KG1 (cell line): ENCODE measurements at regions not wholly inside any gene's neighbourhood (a gene's known extent, or its start where the extent isn't known, plus 50 kb on each side); places are given as distances from the start of the nearest gene placed in this dataset.

Source experiments
- DNase-seq: peaks from one replicate; lab custom pipeline; 2025; lab: John Stamatoyannopoulos, UW

GRCh38 chr21:39124681-39125251, 58.5 kb downstream of the PSMG1 start:
- DNase-seq = no peak

GRCh38 chr21:39123375-39123774, 59.9 kb downstream of the PSMG1 start:
- DNase-seq = no peak

GRCh38 chr21:39121600-39122355, 61.5 kb downstream of the PSMG1 start:
- DNase-seq = no peak

GRCh38 chr21:39120876-39121599, 62.2 kb downstream of the PSMG1 start:
- no peak for DNase-seq

DNA sequence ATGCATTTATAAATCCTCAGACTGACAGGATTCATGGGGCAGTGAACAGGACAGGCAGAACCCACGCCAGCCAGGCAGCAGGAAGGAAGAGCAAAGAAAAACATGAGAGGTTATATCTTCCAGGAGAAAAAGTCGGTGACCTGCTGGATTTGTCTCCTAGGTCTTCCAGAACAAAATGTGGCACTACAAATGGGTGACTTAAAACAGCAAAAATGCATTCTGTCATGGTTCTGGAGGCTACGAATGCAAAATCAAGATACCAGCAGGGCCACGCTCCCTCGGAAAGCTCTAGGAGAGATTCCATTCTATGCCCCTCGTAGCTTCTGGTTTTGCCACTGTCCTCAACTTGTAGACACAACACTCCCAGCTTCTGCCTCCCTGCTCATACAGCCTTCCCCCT, 63.4 kb downstream of the PSMG1 start:
- DNase-seq = no peak

GRCh38 chr21:39118604-39119215, 64.5 kb downstream of the PSMG1 start:
- no peak for DNase-seq

GRCh38 chr21:39118061-39118460, 65.2 kb downstream of the PSMG1 start:
- no peak for DNase-seq

GRCh38 chr21:39117440-39117970, 65.7 kb downstream of the PSMG1 start:
- no peak for DNase-seq

GRCh38 chr21:39116761-39117439, 66.4 kb downstream of the PSMG1 start:
- DNase-seq = no peak

GRCh38 chr21:39115576-39116235, 67.5 kb downstream of the PSMG1 start:
- DNase-seq = no peak

- DNase-seq = no peak
These were observed 68.2 kb downstream of the PSMG1 start for GRCh38 chr21:39114871-39115575.

- no peak for DNase-seq
These were observed 71.2 kb downstream of the PSMG1 start for GRCh38 chr21:39111931-39112550.

GRCh38 chr21:39110431-39110830, 72.8 kb downstream of the PSMG1 start:
- DNase-seq = no peak

DNA sequence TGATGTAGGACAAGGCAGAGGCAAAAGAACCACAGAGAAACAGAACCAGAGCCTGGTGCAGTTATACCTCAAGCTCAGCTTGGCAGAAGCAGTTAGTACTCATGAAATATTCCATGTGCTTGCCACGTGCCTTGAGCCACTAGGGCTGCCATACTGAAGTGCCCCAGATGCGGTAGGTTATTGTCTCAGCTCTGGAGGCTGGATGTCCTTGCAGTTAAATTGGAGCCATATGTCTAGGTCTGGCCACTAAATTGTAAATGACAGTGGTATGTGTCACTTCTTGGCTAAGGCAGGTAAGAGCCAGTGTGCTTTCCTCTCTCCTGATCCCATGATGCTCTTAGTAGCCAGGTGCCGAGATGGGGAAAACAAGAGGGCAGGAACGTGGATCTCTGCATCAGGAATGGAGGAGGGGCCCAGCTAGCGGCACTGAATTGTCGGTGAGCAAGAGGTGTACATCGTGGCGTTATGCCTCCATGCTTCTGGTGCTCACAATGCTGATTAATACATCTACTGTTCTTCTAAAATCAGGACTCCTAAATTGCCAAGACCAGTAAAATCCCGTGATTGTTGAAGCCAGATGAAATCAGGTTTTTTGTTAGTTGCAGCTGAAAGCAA, 73.5 kb downstream of the PSMG1 start:
- DNase-seq = no peak

- DNase-seq = no peak
These were observed 74.1 kb downstream of the PSMG1 start for GRCh38 chr21:39109163-39109530.

- DNase-seq = no peak
These were observed 74.7 kb downstream of the PSMG1 start for GRCh38 chr21:39108291-39109162.

GRCh38 chr21:39107739-39108138, 75.5 kb downstream of the PSMG1 start:
- no peak for DNase-seq

DNA sequence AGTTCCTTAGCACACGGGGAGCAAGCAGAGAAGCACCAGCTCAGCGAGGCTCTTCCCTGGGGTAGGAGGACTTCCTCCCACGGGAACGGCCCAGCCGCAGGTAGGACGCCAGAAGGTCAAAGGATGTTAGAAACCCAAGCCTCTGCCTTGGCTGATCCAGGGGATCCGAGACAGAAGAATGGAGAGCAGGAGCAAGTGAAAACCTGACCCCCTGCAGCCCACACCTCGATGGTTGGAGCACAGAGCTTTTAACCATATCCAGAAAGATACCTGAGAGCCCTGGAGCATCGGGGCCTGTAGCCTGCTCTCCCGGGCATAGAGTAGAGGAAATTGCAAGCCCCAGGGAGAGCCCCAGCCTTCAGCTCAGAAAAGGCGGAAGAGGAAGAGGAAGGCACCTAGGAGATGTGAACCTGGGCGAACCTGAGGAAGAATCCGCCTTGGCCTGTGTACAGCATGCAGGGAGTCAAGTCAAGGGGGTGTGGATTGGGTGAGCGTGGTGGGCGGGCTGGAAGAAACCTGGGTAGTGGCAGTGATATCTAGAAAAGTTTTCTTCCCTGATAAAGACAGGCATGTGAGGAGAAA, 76.3 kb downstream of the PSMG1 start:
- no peak for DNase-seq

DNA sequence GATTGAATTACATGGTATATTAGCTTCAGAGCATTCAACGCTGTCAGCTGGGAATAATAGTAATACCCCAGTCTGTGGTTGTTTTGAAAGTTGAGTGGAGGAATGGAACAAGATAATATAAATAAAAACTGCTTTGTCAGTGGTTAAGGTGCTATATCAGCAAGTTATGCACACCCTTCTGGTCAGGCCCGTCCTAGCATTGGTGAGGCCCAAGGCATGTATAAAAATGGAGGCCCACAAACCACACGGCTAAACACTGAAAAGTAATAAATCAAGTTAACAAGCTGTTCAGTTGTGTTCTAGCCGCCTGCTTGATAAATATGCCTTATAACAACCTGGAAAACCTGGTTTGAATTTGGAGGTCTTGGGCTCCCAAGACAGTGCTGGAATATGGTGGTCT, 77.4 kb downstream of the PSMG1 start:
- no peak for DNase-seq
